ENCODE measurements at regions not wholly inside any gene's neighbourhood (a gene's known extent, or its start where the extent isn't known, plus 50 kb on each side); places are given as distances from the start of the nearest gene placed in this dataset.
"Not testable (repeated sequence)": the region's sequence is repeated elsewhere in the genome, so short reads cannot be mapped to it uniquely, and the experiment has no call there.

GRCh38 chr4:74544655-74545361, 99.9 kb downstream of the AREG start:
- no peak for DNase-seq

- no peak for DNase-seq
These were observed 100.5 kb downstream of the AREG start for GRCh38 chr4:74545448-74545847.

DNA sequence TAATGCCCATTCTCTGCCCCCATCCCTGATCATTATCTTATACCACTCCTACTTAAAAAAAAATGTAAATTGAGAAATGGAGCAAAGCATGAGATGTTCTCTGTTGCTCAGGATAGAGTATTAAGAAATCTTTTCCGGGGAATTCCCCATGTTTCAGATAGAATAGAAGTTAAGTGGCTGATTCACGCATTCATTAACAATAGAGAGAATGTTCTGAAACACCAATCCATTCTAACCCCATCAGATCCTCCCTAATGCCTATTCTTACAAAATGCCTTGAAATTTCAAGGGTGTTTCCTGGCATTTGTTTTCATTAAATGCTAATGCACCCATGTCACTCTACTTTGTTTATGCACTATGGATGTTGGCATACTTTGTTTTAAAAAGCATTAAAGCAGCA, 101.1 kb downstream of the AREG start:
- no peak for DNase-seq

DNA sequence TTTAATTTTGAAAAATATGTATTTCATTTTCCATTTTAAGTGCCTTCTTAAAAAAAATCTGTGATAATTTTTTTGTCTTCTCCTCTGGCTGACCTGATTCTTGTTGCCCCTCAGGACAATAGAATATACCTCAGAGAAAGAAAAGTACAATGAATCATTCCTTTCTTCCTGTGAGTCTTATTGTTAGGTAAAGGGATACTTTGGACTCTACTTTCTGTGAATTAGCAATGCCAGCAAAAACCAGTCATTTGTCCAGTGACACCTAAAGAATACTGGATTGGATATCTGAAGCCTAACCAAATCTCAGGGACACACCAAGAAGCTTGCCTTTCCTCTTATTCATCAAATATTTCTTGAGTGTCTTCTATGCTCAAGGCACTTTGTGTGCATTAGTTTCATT, 102.1 kb downstream of the AREG start:
- DNase-seq: no peak

DNA sequence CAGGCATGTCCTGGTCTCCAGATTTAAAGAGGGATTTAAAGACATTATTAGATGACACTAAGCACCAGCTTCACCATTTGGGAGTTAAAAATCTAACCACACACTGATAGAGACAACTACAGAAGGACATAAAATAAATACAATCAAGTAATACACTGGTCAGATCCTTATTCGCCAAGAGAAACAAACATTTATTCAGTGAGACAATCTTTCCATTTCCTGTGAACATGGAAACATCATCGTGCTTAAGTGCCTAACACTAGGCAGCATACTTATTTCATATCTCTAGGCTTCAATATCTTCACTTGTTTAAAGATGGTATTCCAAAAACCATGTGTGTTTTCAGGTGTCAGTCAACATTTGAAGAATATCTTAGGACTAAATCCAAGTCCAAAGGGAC, 103.6 kb downstream of the AREG start:
- no peak for DNase-seq

DNA sequence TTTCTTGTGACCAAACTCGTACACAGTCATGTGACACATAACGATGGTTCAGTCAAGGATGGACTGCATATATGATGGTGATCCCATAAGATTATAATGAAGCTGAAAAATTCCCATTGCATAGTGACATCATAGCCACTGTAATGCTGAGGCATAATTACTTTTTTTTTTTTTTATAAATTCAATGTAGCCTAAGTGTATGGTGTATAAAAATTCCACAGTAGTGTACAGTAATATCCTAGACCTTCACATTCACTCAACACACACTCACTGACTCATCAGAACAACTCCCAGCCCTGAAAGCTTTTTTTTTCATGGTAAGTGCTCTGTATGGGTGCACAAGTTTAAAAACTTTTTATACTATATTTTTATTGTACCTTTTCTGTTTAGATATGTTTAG, 105.0 kb downstream of the AREG start:
- no peak for DNase-seq

GRCh38 chr4:74555231-74555630, 110.3 kb downstream of the AREG start:
- DNase-seq: no peak

GRCh38 chr4:74555843-74556242, 110.9 kb downstream of the AREG start:
- DNase-seq: no peak

GRCh38 chr4:74559853-74560252, 114.9 kb downstream of the AREG start:
- no peak for DNase-seq

DNA sequence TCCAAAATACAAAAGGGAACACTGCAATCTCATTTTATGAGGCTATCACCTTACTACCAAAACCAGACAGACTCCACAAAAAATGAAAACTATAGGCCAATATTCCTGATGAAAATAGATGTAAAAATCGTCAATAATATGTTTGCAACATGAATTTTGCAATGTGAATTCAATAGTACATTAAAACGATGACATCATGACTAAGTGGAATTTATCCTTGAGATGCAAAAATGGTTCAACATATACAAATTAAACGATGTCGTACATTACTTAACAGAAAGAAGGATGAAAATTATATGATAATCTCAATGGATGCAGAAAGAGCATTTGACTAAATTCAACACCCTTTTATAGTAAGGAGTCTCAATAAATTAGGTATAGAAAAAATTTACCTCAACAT, 123.0 kb downstream of the AREG start:
- DNase-seq: no peak

DNA sequence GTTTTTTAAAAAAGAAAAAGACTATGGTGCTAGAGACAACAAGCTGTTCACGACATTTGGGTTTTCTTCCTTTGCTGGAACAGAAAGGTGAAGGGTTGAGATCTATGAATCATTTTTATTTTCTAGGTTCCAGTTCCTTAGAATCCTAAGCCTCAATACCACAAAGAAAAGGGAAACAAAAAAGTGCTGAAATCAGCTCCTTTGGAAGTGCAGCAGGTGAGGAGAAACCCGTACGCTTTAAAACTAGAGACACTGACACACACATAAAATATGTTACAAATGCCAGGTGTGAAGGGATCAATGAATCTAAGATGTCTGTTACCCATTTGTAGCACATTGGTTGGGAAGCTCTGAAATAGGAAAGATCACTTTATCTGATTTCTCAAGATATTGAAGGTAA, 125.2 kb downstream of the AREG start:
- DNase-seq: no peak

GRCh38 chr4:74578329-74578728, 133.4 kb downstream of the AREG start:
- no peak for DNase-seq

GRCh38 chr4:74578865-74579264, 133.9 kb downstream of the AREG start:
- not testable (repeated sequence) for DNase-seq

- DNase-seq: no peak
These were observed 138.3 kb downstream of the AREG start for GRCh38 chr4:74583089-74583700.

DNA sequence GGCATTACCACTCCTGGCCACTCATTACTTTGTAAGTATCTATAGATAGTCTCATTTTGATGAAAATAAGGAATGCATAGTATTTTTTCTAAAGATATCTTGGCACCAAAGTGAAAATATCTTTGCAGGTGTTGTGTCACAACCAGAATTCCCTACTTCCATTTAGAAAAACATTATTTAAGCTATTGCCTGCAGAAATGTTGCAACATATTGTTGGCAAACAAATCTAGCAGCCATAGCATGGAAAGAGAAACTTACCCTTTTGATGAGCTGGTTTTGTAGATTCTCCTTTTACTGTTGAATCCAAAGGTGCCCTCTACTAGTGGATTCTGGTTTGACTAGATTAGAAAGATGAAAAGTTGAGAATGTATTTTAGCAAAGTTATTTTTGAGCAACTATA, 138.8 kb downstream of the AREG start:
- no peak for DNase-seq

GRCh38 chr4:74588350-74588749, 143.4 kb downstream of the AREG start:
- no peak for DNase-seq

DNA sequence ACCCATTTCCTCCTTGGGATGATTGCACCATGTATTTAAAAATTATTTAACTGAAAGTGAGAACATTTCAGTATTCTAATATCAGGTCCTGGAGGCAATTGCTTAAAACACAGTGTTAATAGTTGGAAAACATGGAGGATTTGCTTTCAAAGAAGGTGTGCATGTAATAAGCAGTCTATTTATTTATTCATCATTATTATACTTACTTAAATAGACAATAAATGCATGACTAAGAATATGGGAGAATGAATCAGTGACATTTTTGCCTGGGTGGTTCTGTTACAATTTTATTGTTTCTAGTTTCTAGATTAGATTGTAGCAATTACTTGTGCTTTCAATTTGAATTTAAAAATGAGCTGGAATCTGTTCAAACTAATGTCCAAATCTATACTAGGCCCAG, 145.5 kb downstream of the AREG start:
- DNase-seq: no peak

DNA sequence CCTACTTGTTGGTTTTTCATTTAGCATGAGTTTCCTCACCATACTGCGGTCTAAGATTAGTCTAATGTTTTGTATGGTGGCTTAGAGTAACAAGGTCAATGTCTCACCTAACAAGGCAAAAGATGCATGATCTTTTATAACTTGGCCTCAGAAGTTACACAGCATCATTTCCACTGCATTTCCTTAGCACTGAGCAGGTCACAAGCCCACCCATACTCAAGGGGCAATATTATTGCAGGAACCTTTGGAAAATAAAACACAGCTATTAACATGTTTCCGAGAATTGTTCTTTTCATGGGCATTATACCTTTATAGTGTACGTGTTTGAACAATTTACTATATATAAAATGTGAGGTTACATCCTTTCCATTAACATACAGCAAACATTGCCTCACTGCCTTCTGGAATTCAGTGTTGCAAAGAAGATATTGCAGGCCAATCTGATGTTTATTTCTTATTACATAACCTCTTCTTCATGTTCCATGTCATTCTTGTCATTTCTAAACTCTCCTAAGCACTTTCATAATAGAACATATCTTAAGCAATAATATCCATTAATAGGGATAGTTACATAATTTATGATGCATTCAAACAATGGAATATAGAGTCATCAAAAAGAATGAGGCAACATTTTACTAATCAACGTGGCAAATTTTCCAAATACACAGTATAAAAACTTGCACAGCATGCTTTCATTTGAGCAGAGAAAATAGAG, 153.8 kb downstream of the AREG start:
- no peak for DNase-seq

GRCh38 chr4:74603186-74603585, 158.2 kb downstream of the AREG start:
- no peak for DNase-seq

GRCh38 chr4:74608151-74608949, 163.4 kb downstream of the AREG start:
- no peak for DNase-seq

DNA sequence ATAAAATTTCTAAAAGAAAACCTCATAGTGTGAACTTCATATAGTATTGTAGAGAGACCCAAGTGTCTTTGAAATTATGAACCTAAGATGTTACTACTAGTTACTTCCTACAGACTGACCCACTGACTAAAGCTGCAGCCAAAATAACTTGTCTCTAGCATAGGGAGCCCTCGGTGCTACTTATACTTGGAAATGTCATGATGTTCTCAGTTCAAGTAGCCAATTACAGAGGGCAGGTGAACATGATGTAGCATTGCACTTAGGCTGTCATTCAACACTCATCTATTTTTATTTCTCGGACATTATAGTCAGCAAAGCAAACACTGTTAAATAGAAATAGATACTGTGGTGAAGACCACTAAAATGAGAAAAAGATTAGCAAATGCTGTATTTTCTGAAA, 165.6 kb downstream of the AREG start:
- DNase-seq: no peak

GRCh38 chr4:74612837-74613236, 167.9 kb downstream of the AREG start:
- no peak for DNase-seq

Data from amygdala (tissue), 56 donors.